Neural cell (in vitro differentiated cells): ENCODE measurements at regions not wholly inside any gene's neighbourhood (a gene's known extent, or its start where the extent isn't known, plus 50 kb on each side); places are given as distances from the start of the nearest gene placed in this dataset.

Experiments
- EP300 ChIP-seq: fragments of 450-650 bp; conservative IDR thresholded peaks from 2 replicates; pipeline ENCODE4 v1.6.1; 2014; ENCODE audit warnings: antibody characterized with exemption, mild to moderate bottlenecking, moderate library complexity; ENCODE audit not compliant: poor library complexity, severe bottlenecking
- EZH2 ChIP-seq: fragments of 200-600, 300-800 bp; shearing (Covaris generic), sonication (generic); IDR thresholded peaks from 2 replicates; pipeline ENCODE4 v1.6.1; 2014; ENCODE audit warnings: antibody characterized with exemption, low read length, borderline replicate concordance, mild to moderate bottlenecking; ENCODE audit not compliant: insufficient read depth, poor library complexity, severe bottlenecking
- POLR2AphosphoS5 ChIP-seq: IDR thresholded peaks from 2 replicates; pipeline ENCODE4 v1.6.1; 2012
- SMC3 ChIP-seq: fragments of 450-650 bp; conservative IDR thresholded peaks from 2 replicates; pipeline ENCODE4 v1.6.1; 2014; ENCODE audit warnings: antibody characterized with exemption, mild to moderate bottlenecking, moderate library complexity; ENCODE audit not compliant: poor library complexity
- TAF1 ChIP-seq: IDR thresholded peaks from 2 replicates; pipeline ENCODE4 v1.6.1; 2012; ENCODE audit warnings: low read depth
- TF ChIP-seq, protein P1 (sequence below): fragments of 450-650 bp; IDR thresholded peaks from 2 replicates; pipeline ENCODE4 v1.5.1; 2014; ENCODE audit warnings: antibody characterized with exemption, mild to moderate bottlenecking, moderate library complexity; ENCODE audit not compliant: poor library complexity, severe bottlenecking
- TF ChIP-seq, protein P2 (sequence below): IDR thresholded peaks from 2 replicates; pipeline ENCODE4 v1.6.1; 2012; ENCODE audit warnings: borderline replicate concordance

DNA sequence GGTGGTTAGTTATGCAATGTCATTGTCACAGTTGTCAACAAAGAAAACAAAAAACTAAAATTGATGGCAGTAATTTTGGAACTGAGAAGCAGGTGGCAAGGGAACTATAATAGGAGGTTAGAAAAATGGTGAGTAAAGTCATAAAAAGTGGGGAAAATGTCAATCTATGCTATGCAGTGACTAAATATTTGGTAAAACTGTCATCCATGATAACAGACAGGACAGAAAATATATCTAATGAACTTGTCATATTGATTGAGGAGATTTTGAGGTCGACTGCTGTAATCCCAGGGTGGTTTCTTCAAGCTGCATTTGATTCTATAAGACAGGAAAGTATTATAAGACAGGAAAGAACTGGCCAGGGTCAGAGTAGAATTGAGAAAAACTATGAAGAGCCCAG, 998.4 kb downstream of the IGSF11 start:
- TF ChIP-seq, protein P1, sequence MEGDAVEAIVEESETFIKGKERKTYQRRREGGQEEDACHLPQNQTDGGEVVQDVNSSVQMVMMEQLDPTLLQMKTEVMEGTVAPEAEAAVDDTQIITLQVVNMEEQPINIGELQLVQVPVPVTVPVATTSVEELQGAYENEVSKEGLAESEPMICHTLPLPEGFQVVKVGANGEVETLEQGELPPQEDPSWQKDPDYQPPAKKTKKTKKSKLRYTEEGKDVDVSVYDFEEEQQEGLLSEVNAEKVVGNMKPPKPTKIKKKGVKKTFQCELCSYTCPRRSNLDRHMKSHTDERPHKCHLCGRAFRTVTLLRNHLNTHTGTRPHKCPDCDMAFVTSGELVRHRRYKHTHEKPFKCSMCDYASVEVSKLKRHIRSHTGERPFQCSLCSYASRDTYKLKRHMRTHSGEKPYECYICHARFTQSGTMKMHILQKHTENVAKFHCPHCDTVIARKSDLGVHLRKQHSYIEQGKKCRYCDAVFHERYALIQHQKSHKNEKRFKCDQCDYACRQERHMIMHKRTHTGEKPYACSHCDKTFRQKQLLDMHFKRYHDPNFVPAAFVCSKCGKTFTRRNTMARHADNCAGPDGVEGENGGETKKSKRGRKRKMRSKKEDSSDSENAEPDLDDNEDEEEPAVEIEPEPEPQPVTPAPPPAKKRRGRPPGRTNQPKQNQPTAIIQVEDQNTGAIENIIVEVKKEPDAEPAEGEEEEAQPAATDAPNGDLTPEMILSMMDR, result no peak
- TF ChIP-seq EP300 (peak; percentile 99), EZH2 (no peak), TAF1 (no peak), POLR2AphosphoS5 (peak; percentile 98), SMC3 (no peak)
- TF ChIP-seq, protein P2, sequence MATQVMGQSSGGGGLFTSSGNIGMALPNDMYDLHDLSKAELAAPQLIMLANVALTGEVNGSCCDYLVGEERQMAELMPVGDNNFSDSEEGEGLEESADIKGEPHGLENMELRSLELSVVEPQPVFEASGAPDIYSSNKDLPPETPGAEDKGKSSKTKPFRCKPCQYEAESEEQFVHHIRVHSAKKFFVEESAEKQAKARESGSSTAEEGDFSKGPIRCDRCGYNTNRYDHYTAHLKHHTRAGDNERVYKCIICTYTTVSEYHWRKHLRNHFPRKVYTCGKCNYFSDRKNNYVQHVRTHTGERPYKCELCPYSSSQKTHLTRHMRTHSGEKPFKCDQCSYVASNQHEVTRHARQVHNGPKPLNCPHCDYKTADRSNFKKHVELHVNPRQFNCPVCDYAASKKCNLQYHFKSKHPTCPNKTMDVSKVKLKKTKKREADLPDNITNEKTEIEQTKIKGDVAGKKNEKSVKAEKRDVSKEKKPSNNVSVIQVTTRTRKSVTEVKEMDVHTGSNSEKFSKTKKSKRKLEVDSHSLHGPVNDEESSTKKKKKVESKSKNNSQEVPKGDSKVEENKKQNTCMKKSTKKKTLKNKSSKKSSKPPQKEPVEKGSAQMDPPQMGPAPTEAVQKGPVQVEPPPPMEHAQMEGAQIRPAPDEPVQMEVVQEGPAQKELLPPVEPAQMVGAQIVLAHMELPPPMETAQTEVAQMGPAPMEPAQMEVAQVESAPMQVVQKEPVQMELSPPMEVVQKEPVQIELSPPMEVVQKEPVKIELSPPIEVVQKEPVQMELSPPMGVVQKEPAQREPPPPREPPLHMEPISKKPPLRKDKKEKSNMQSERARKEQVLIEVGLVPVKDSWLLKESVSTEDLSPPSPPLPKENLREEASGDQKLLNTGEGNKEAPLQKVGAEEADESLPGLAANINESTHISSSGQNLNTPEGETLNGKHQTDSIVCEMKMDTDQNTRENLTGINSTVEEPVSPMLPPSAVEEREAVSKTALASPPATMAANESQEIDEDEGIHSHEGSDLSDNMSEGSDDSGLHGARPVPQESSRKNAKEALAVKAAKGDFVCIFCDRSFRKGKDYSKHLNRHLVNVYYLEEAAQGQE, result no peak
